GM19395 (cell line): ENCODE measurements at regions not wholly inside any gene's neighbourhood (a gene's known extent, or its start where the extent isn't known, plus 50 kb on each side); places are given as distances from the start of the nearest gene placed in this dataset.

Source experiments
- ATAC-seq: cut with Tn5 transposase; IDR thresholded peaks from one replicate; pipeline ENCODE4 v1.9.1; 2021; ENCODE audit warnings: mild to moderate bottlenecking, moderate library complexity; ENCODE audit not compliant: unreplicated experiment

DNA sequence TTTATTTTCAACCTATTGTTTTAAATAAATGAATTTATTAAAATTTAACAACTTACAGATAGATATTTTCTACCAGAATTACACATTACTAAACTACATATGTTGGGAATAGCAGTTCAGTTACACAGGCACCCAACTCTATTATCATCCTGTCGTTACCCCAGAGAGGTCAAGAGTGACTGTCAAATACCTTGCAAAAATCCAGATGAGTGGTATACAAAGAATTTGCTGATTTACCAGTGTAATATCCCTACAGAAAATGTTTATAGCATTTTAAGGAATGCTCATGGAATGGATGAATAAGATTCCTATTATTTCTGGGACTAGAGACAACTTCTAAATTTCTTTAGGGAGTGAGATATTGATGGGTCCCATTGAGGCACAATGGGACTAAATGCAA, 300.7 kb upstream of the RGS18 start:
- ATAC-seq, result no peak

DNA sequence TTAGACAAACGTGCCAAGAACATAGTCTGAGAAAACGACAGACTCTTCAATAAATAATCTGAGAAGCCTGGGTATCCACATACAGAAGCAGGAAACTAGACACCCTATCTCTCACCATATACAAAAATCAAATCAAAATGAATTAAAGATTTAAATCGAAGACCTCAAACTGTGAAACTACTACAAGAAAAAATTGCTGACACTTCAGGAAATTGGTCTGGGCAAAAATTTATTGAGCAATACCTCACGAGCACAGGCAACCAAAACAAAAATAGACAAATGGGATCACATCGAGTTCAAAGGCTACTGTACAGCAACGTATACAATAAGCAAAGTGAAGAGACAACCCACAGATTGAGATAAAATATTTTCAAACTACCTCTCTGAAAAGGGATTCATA, 292.8 kb upstream of the RGS18 start:
- no peak for ATAC-seq

DNA sequence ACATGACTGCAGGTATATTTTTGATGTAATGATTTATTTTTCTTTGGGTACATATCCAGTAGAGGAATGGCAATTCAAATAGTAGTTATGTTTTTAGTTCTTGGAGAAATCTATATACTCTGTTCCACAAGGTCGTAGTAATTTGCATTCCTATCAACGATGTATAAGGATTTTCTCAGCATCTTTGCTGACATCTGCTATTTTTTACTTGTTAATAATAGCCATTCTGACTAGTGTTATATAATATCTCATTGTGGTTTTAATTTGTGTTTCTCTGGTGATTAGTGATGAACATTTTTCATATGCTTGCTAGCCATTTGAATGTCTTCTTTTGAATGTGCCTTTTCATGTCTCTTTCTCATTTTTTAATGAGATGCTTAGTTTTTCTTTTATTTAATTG, 292.1 kb upstream of the RGS18 start:
- no peak for ATAC-seq

DNA sequence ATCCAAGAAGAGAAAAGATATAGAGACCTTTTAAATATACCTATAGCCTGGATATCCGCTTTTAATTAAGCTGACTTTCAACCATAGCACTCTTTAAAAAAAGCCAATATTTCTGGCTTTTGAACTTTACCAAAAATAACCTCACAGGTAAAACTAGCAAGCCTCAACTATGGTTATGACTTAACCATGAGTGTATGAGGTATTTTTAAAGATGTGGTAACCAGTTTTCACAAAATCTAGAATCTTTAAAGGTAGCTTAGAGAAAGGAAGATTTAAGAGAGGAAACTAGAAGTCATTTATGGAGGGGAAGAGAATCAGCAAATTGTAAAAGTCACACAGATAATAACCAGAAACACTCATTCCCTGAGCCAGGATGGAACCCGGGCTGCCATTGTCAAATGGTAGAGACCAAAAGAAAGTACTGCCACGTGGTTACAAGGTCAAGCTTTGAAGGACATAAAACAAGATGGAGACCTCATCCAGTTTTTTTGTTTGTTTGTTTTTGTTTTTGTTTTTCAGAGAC, 288.4 kb upstream of the RGS18 start:
- no peak for ATAC-seq

DNA sequence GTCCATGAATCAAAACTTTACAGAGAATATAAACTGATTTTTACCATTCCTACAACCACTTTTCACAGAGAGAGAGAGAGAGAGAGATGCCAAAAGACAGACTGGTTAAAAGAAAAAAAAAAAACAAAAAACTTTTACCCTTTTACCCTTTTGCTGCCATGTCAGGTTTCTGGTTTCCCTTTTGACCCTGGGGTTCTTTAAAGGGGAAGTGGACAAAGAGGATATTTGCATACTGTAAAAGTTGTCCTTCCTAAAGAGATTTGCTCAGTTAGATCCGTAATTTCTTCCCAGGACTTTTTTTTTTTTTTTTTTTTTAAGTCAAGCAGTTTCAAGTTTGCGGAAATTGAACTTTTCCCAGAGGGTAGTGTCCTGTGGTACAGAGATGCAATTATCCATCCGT, 287.8 kb upstream of the RGS18 start:
- ATAC-seq, result no peak

DNA sequence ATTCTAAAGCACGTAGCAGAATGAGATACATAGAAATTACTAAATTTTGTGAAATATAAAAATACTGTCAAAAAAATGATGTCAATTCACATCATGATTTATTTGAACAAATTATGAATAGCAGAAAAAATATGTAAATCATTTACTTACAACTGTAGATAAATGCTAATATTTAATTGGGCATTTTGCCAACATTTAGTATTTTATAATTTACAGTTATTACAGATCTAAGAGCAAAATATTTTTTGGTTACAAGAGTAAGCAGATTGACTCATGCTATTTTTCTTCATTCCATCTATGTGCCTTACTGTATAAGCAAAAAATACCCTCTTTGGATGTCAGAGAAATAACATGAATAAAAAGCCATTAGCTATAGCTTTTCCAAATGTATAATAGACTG, 282.3 kb upstream of the RGS18 start:
- no peak for ATAC-seq

DNA sequence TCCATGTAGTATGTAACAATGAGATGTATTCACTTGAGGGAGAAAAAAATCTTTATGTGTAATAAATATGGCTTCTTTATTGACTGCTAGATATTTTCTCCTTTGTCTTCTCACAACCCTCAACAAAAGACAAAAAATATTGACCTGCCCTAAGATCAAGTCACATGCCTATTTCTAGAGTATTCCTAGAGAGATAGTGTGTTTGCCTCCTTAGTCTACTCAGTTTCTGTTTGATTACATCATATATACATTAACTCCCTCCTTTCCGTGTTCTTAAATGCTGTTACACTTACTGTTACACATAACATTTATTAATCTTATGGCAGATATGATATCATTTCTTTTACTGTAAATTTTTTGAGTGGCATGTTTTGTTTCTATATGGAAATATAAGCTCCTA, 281.6 kb upstream of the RGS18 start:
- no peak for ATAC-seq

DNA sequence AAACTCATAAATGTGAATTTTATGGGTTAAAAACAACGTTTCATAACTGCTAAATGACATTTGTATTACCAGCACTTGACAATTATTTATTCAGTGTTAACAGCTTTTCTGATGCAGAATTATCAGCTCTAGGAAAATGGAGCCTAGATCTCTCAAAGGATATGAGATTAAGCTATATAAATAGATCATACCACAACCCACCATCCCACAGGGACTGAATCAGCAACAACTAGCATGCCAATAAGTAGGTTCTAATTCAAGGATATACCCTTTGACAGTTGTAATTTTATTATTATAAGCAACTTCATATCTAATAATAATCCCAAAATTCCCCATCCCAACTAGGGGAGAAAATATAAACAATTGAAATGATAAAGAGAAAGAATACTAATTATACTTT, 275.4 kb upstream of the RGS18 start:
- no peak for ATAC-seq

DNA sequence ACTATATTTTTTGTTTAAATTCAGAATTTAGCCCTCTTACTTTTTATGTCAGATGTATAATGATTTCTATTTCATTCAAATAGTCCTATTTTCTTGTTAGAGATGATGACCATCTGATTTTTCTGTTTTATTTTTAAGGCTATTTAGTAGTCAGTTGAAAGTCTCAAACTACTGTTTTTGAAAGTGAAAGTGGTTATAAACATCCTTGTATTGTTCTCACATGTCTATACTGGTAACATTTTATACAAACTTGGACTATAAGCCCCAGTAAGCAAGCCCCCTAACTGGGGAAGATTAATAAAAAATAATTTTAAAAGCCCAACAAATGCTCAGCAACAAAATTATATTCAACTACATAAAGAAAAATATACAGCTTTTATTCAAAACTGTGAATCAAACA, 271.3 kb upstream of the RGS18 start:
- ATAC-seq, result peak; percentile 83

DNA sequence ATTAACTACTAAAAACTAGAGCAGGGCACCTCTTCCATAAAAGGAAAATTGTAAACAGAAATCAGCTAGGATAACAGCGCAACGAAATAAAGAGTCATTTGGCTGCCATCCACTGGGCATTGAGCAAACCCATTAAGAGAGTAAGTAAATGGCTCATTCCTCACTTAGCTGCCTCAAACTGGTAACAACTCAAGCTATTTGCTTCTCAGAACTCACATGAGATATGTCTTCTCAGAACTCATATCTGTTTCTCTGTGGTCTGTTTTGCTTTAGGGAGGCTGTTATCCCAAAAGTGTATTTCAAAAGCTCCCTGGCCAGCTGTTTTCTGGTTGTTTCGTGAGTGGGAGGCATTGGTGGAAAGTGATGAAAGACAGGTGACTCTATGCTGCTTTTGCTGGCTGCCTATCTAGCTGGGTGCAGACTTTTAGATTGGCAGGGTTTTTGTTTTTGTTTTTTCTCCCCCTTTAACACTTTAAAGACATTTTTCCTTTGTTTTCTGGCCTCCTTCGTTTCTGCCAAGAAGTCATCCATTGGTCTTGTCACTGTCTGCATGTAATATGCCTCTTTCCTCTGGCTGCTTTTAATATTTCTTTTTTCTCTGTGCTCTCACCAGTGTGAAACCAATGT, 269.2 kb upstream of the RGS18 start:
- ATAC-seq, result no peak

DNA sequence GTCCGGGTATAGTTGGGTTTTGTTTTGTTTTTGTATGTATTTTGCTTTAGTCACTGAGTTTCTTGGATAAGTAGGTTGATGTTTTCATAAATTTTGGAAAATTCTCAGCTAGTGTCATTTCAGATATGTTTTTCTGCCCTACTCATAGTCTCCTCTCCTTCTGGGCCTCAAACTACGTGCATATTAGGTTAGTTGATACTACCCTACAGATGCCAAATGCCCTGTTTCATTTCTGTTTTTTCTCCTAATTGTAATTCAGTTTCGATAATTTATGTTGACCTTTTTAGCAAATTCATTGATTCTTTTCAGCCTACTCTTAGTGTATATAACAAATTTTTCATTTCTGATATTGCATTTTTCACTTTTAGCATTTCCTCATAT, 268.6 kb upstream of the RGS18 start:
- ATAC-seq, result no peak

DNA sequence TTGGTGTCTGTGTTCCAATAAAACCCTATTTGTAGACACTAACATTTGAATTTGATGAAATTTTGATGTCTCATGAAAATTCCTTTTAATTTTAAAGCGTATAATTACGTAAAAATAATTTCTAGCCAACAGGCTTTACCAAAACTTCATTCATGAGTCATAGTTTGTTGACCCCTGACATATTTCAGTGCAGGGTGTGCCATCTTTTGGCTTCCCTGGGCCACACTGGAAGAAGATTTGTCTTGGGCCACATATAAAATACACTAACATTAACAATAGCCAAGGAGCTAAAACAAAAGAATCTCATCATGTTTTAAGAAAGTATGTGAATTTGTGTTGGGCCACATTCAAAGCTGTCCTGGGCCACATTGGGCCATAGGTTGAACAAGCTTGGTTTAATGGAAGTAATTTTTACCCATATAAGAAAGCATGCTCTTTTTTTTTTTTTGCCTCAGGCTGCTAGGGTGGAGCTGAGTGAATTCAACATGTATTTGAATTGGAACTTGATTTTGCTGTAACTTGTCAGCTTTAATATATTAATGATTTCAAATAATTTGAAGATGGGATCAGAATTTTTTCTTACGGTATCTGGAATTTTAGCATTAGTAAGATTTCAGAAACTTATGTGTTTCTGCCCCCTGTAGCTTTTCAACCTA, 267.7 kb upstream of the RGS18 start:
- no peak for ATAC-seq

DNA sequence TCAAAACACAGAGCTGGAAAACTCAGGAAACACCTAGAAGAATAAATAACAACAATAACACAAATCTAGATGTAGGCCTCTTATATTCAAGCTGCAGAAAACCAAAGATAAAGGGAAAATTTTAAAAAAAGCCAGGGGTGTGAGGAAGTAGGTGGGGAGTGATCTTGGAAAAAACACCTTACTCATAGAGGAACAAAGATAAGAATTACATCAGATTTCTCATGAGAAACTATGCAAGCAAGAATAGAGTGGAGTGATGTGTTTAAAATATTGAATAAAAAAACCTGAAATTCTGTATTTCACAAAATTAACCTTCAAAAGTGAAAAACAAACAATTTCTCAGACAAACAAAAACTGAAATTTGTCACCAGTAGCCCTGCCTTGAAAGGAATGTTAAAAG, 265.5 kb upstream of the RGS18 start:
- no peak for ATAC-seq

DNA sequence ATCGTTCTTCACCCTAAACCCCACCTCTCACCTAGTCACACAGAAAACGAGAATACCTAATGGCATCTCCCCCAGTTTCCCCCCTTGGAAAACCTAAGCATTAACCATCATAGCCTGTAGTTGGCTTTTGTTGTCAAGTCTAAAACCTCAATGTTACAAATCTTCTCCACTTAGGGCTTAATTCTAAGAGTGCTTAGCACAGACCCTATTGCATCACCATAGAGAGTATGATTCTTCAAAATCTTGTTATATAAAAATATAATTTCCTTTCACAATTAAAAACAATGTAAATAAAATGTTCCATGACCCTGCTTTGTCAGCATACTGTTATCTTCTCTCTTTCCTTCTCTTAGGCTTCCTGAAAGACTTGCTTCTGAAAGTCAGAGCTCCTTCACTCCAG, 263.2 kb upstream of the RGS18 start:
- ATAC-seq, result no peak

DNA sequence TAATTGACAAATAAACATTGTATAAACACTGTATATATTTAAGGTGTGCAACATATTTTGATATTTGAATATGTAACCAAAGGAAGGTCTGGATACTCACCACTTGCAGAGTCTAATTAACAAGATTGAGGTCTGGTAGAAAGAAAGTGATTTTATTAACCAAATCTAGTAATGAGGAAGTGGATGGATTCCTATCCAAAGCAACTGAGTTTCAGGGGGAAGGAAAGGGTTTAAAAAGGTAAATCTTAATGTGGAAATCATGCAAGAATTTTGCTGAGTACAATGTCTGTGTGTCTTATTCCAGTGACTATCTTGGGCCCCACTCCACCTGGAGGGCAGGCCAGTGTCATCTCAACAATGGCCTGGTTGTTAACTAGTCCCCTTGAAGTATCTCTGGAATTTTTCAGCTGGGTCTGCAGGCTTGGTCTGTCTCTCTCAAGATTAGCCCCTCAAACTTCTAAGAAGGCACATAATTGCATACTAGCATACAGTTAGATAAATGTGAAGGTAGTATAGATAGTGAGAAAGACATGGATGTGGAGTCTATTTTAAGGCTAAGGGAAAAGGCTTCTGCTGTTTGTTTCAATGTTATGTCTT, 262.7 kb upstream of the RGS18 start:
- no peak for ATAC-seq

DNA sequence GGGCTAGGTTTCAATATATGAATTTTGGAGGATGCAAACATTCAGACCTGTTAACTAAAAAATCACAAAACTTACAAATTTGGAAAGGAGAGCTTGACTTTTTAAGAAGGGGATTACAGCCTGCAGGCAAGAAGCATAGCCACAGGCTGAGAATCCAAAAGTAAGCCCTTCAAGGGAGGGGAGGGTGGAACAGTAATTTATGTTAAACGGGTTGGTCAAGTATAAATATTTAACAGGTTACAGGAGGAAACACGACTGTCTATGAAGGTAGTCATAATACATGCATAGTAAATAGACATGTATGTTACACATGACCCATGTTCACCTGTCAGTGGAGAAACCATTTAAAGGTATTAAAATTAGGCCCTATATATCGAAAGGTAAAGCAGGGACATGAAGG, 261.1 kb upstream of the RGS18 start:
- ATAC-seq, result no peak

DNA sequence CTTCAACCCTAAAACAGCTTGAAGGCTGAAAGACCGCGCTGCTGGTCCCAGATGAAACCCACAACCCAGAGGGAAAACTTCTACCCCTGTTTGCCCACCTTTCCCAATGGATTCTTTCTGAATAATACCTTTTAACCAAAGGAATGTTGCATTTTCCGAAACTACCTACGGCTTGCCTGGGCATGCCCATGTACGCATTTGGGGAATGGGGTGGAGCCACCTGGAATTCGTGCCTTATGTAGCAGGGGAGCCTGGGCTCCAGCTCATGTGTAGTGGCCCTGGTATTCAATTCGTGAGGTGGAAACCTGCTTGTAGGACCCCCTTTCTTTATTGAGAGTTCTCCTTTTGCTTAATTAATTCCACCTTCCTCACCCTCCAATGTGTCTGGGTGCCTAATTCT, 256.6 kb upstream of the RGS18 start:
- ATAC-seq, result no peak

DNA sequence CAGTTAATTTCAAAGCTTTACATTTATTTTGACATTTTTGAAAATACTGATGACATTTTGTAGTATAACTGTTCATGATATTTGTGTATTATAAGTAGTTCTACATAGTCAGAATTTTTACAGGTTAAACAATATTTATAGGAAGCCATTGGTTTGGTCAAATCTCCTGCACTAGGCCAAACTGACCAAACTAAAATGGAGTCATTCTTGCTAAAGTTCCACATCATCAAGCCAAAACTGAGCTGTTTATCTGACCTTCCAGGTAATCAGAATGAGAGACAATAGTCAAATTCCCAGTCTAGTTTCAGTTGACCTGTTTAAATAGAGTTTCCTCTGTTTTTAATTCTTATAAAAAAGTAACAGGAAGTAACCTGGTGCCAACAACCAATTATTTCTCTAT, 253.3 kb upstream of the RGS18 start:
- no peak for ATAC-seq

DNA sequence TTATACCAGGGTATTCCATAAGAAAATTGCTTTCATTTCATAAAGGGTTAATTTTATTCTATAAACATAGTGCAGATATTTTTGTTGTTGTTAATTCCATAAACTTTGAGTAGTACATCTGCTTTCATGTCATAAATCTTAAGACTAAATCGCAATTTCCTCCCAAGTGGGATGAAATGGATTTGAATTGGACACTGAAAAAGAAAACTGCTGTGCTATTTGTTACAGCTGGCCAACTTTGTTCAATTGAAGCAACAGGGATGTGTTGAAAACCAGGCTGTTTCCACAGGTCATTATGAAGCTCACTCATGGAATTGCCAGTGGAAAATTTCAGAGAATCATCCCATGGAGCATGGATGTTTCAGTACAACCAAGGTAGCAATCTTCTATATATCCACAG, 252.5 kb upstream of the RGS18 start:
- no peak for ATAC-seq

DNA sequence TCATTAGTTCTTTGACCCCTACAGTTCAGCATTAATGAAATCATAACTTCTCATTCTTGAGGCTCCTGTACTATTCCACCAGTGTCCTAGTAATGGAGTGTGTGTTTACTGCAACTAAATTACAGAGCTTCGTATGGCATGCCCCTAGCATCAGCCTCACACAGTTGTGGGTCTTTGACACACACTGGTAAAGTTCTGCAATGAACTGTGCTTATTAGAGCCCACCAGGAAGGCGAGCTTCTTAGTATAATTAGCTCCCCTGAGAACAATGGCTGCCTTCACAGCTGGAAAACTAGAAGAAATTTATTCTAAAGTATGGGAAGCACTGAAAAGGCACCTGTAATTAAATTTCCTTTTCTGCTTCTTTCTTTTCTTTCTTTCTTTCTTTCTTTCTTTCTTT, 251.1 kb upstream of the RGS18 start:
- ATAC-seq, result no peak

DNA sequence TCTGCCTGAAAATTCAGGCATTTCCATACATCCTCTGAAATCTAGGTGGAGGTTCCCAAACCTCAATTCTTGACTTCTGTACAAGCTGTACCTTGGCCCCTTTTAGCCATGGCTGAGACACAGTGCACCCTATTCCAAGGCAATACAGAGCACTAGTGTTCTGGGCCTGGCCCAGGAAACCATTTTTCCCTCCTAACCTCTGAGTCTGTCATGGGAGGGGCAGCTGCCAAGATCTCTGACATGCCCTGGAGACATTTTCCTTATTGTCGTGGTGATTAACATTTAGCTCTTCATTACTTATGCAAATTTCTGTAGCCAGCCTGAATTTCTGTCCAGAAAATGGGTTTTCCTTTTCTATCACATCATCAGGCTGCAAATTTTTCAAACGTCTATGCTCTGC, 248.0 kb upstream of the RGS18 start:
- ATAC-seq, result no peak

DNA sequence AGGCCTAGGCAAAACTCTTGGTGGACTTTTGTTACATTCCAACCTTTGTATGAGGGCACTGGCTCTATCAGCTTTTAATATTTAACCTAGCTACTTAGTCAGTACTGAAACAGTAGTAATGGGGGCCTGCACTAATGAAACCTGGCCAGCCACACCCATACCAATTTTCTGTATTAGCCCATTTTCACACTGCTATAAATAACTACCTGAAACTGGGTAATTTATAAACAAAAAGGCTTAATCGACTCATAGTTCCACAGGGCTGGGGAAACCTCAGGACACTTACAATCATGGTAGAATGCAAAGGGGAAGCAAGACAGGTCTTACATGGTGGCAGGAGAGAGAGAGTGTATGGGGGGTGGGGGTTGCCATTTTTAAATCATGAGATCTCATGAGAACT, 245.7 kb upstream of the RGS18 start:
- ATAC-seq, result peak; percentile 77
